Hematopoietic multipotent progenitor cell treated with erythropoietin and hydrocortisone succinate and interleukin-3 and kit ligand, for 6 days (in vitro differentiated cells): ENCODE measurements at regions not wholly inside any gene's neighbourhood (a gene's known extent, or its start where the extent isn't known, plus 50 kb on each side); places are given as distances from the start of the nearest gene placed in this dataset.
"Not testable (repeated sequence)": the region's sequence is repeated elsewhere in the genome, so short reads cannot be mapped to it uniquely, and the experiment has no call there.

Source experiments
- DNase-seq: peaks from one replicate; pipeline ENCODE4 v3.0.0-alpha.2; 2015

DNA sequence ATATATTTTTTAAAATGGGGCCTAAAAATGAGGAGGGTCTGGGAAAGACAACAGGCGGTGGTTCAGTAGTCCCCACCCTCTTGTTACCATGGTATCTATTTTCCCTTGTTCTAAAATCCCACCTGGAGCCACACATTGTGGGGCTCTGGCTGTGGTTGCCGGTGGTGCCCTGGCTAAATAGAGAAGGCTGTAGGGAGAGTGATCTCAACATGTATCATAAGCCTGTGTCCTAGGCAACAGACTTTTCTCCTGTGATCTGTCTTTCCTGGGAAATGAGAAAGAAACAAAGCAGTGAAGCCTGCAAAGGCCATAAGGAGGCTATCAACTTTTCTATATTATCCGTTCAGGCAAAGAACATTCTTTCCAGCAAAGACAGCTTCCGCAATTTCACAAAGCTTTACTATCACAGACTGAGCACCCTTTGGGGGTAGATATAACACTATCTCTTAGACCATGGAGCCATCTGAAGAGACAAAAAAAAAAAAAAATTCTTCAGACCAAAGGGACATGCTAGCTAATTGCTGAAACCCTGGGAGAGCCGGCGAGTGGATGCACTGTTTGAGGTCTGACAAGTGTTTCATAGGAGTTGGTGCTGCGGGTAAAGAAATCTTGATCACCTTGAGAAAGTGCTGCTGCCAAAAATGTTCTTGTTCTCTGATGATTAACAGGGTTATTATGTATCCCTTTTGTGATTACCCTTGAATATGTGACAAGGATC is 879.2 kb upstream of the DDX18 start:
- DNase-seq = no peak

- no peak for DNase-seq
These were observed 866.2 kb upstream of the DDX18 start for GRCh38 chr2:116948258-116948657.

DNA sequence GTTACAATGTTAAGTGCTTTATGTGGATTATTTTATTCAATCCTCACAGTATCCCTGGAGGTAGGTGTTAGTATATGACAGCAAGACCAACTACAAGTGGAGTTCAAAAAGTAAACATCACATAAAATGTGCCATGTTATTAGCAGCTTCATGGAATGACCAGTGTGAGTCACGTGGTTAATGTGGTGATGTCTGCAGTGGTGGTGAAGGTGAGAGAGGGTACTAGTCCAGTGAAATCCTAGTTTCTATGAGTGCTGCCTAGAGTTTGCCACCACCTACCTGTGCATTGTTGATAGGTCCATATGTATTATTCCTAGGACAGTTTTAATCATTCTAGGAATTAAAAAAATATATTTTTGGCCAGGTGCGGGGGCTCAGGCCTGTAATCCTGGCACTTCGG is 865.2 kb upstream of the DDX18 start:
- no peak for DNase-seq

GRCh38 chr2:116952254-116952653 is 862.2 kb upstream of the DDX18 start:
- no peak for DNase-seq

DNA sequence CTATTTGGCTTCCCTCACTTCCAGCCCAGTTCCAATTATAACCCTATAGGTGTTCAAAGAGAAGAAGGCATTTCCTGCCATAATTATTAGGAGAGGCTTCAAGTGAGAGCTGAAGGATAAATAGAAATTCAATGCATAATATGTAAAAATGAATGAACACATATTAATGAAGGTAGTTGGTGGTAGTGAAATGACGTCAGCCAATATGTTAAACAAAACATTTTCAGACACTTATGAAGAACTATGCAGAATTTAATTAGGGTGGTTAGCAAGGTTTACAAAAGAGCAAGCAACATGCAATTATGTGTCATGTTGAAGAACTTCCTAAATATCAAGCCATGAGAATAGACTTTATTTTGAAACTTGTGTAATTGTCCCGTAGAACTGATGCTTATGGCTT is 858.8 kb upstream of the DDX18 start:
- no peak for DNase-seq

DNA sequence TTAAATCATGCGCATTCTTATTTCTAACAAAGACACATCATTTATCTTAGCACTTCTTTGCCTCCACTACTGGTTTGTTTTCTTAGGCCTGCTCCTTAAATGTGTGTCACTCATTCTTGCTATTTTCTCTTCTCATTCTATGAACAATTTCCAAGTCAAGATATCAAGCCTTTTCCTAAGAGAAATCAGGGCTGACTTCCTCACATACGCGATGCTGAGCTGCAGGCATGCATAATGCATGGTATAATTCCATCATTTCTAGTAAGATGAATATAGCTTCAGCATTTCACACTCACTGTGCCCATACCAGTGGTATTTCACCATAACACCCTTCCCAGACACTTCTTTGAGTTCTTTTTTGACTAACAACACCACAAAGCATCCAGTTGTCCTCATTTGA is 838.9 kb upstream of the DDX18 start:
- DNase-seq = no peak

DNA sequence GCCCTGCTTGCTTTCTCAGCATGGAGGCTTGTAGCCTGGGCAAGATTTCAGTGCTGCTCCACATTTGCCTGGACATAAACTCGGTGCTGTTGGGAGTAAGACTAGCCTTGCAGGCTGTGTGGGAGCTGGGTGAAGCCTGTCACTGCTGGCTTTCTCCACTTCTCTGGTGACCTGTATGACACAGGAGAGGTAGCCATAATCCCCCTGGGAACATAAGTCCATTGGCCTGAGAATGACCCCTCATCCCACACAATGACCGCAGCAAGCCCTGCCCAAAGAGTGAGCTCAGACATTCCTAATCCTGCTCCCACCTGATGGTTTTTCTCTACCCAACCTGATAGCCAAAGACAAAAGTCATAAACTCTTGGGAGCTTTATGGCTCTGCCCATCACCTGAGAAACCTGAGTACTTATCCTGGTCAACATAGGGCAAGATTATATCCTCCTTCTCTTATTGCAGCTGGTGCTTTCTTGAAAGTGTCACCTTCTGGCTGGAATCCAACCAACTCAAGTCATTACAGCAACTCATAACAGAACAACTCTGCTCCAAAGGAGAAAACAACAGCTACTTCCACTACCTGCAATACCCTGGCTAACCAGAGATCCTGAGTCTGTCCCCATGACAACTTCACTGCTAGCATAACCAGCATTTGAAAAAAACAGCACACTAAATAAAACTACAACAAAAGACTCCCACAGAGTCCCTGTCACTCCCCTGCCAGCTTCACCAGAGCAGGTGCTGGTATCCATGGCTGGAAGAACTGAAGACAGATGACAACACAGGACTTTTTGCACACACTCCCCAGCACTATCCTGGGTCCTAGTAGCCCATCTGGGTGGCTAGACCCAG is 834.4 kb upstream of the DDX18 start:
- DNase-seq = no peak

DNA sequence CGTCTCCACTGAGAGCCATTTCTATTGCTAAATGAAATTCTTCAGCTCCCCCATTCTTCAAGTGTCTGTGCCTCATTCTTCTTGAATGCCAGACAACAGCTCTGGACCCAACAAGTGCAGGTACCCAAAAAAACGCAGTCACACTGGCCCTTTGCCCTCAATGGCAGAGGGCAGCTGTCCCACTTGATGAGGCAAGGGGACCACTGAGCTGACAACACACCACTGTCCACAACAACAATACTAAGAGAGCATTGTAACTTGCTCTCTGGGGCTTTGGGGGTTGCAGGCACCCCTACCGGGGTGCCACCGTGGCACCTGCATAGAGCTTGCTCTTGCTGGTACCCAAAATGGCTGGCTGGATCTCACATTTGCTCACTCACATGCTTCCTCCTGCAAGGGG is 827.0 kb upstream of the DDX18 start:
- no peak for DNase-seq

GRCh38 chr2:116988303-116988702 is 826.2 kb upstream of the DDX18 start:
- no peak for DNase-seq

- no peak for DNase-seq
These were observed 795.1 kb upstream of the DDX18 start for GRCh38 chr2:117019357-117019756.

- DNase-seq = no peak
These were observed 786.8 kb upstream of the DDX18 start for GRCh38 chr2:117027646-117028045.

GRCh38 chr2:117028708-117029107 is 785.8 kb upstream of the DDX18 start:
- not testable (repeated sequence) for DNase-seq

GRCh38 chr2:117055499-117056375 is 758.8 kb upstream of the DDX18 start:
- DNase-seq = no peak

DNA sequence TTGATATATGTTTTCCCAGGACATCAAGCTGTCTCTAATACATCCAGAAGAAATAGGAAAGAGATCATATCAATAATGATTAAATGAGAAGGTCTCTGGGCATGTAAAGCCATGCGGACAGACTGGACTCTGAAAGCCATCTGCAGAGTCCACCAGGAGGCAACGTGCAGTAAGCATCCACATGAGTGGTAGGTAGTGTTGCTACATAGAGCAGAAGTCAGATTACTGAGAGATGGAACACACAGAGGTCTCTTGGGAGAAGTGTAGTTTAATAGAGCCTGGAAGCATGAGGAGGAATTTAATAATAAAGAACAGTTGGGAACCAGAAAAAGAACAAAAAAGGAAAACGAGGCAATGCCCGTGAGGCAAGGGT is 758.1 kb upstream of the DDX18 start:
- DNase-seq = no peak

GRCh38 chr2:117057016-117057415 is 757.5 kb upstream of the DDX18 start:
- DNase-seq = no peak

DNA sequence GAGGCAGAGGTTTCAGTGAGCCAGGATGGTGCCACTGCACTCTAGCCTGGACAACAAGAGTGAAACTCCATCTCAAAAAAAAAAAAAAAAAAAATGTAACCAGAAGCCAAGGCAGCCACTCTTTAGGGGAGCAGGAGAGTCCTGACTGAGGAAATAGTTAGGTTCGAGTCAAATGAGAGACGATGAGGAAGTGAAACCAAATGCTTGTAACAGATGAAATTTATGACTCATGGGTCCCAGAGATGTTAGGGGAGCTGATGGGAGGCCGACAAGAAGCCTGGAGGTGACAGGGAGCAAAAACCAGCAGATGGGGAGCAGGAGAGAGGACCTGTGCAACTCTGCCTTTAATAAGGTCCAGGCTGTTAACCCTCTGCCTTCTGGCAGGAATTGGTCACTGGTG is 756.1 kb upstream of the DDX18 start:
- DNase-seq = no peak

- DNase-seq = no peak
These were observed 750.5 kb upstream of the DDX18 start for GRCh38 chr2:117064021-117064420.

- DNase-seq = no peak
These were observed 748.6 kb upstream of the DDX18 start for GRCh38 chr2:117065912-117066311.

GRCh38 chr2:117067900-117068299 is 746.6 kb upstream of the DDX18 start:
- DNase-seq = no peak

GRCh38 chr2:117068371-117068770 is 746.1 kb upstream of the DDX18 start:
- DNase-seq = no peak

- DNase-seq = no peak
These were observed 742.9 kb upstream of the DDX18 start for GRCh38 chr2:117071556-117072102.

GRCh38 chr2:117074756-117075155 is 739.7 kb upstream of the DDX18 start:
- DNase-seq = no peak

GRCh38 chr2:117085256-117085655 is 729.2 kb upstream of the DDX18 start:
- DNase-seq = no peak
